ENCODE measurements at regions not wholly inside any gene's neighbourhood (a gene's known extent, or its start where the extent isn't known, plus 50 kb on each side); places are given as distances from the start of the nearest gene placed in this dataset.

DNA sequence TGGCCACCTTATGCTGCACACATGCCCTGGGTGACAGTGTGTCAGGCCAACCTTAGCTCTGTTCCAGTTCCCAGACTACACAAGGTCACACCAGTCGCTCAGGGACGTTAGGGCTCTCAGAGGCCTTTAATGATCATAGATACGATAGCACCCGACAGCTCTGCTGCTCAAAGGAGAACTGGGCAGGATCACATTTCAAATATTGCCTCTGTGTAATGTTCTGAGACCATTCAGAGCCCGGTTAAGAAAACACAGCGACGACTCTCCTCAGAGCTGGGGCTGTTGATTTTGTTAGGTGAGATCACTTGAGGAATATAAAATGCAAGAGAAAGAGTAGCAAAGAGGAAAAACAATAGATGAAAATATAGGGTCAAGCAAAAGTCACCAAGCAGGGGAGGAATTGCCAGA lies 166.6 kb upstream of the TANK start:
- Mint-ChIP-seq H3K36me3 (no peaks in the 10 kb centered on the region), H3K9me3 (no peaks in the 10 kb centered on the region), H3K27ac (no peak overlapping the region)
- no peak for DNase-seq (ENCODE audit: low spot score in 2 of 2)
- no peak for ATAC-seq

DNA sequence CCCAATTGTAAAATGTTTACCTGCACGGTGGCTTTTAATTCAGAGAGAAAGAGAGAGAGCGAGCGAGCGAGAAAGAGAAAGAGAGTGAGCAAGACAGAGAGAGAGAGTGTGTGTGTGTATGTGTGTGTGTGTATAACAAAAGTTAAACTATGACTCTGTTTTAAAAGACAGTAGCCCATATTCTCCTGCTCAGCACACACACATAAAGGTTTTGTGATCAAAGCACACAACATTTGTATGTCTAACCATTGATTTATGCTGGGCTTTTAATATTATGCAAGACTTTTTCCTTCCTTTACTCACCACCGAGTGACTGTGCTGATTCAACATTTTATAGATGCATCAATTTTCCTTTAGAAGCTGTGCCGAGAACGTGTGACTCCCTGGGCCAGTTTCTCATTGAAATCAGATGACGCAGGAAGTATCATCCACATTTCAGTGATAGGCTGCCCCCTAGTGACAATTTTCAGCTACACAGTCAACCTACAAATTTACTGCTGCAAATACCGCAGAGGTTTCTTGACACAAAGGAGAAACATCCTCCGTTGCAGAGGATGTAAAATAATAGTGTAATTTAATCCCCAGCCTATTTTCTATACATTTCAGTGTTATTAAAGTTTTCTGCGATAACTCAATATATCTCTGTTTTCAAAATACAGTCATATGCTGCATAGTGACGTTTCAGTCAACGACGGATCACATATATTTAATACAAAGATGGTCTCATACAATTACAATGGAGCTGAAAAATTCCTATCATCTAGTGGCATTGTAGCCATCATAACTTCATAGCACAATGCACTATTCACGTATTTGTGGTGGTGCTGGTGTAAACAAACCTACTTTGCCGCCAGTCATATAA lies 165.9 kb upstream of the TANK start:
- Mint-ChIP-seq H3K27ac (no peak overlapping the region), H3K9me3 (no peaks in the 10 kb centered on the region), H3K36me3 (no peaks in the 10 kb centered on the region)
- peak in 1 of 2 donors; percentile 80 for DNase-seq (ENCODE audit: low spot score in 2 of 2)
- peak; percentile 89 to 93 for ATAC-seq

DNA sequence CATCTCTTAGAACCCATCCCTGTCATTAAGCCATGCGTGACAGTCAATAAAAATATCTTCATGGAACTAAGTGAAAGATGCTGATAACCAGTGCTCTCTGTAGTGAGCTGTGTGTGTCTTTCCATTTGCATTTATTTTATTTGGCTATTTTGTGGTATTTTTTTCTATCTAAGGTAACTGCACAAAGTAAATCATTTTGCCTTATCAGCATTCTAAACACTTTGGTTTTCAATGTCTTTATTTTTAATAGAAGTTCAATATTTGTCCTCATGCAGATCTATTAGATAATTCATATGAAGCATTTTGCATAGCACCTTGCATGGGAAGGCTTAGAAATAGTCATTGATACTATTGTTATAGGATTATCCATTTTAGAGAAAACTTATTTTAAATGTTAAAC lies 163.6 kb upstream of the TANK start:
- Mint-ChIP-seq H3K27ac (no peak overlapping the region), H3K9me3 (no peaks in the 10 kb centered on the region), H3K36me3 (no peaks in the 10 kb centered on the region)
- DNase-seq (ENCODE audit: low spot score in 2 of 2) (no peak), ATAC-seq (no peak)

DNA sequence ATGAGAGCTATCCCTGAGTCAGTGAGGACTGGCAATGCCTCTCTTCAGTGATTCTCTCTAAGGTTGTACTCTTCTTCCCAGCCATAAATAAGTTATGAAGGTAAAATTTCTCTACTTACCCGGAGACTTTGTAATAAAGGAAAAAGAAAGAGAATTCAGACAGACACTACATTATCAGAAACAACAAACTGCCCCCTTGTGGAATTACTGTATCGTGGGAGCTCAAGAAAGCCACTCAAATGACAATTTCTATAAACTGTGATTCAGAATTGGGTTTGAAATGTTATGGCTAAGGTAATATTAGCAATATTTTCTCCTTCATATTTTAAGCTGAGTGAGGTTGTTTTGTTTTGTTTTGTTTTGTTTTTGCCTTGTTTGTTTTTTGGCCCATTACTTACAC lies 155.8 kb upstream of the TANK start:
- DNase-seq (ENCODE audit: low spot score in 2 of 2) (no peak), ATAC-seq (no peak)
- H3K36me3 Mint-ChIP-seq = no peaks in the 10 kb centered on the region
- H3K9me3 Mint-ChIP-seq = no peaks in the 10 kb centered on the region
- no peak overlapping the region for H3K27ac Mint-ChIP-seq

DNA sequence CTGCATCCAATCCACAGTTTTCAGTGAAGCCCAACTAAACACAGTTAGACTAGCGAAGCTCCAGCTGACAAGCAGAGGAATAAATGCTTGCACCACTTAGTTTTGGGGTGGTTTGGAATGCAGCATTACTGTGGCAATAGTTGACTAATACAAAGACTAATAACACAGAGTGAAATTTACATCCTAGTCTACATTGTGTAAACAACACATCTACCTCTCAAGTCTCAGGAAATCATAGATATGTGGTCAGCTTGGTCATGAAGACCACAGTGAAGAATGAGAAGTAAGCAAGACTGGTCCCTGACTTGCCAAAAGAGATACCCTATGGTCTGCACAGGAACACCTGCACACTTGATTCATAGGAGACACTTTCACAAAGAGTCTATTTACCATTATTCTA lies 155.1 kb upstream of the TANK start:
- no peak for DNase-seq (ENCODE audit: low spot score in 2 of 2)
- Mint-ChIP-seq H3K9me3 (no peaks in the 10 kb centered on the region), H3K27ac (no peak overlapping the region), H3K36me3 (no peaks in the 10 kb centered on the region)
- no peak for ATAC-seq

DNA sequence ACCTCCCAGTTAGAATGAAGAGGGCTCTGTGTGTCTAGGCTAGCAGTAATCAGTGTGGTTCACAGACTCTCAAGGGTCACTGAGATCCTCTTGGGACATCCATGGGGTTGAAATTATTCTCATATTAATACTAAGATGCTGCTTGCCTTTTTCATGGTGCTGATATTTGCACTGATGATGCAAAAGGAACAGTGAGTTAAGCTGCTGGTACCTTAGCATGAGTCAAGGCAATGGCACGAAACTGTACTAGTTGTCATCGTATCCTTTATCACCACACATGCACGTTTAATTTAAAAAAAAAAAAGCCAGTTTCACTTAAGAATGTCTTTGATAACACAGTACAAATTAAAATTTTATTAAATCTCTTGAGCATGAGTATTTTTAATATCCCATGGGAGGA lies 151.9 kb upstream of the TANK start:
- no peak overlapping the region for H3K27ac Mint-ChIP-seq
- DNase-seq (ENCODE audit: low spot score in 2 of 2) (no peak), ATAC-seq (no peak)
- peaks cover 0 to 5% of the 10 kb centered on the region in 2 donors for H3K9me3 Mint-ChIP-seq
- H3K36me3 Mint-ChIP-seq = no peaks in the 10 kb centered on the region

DNA sequence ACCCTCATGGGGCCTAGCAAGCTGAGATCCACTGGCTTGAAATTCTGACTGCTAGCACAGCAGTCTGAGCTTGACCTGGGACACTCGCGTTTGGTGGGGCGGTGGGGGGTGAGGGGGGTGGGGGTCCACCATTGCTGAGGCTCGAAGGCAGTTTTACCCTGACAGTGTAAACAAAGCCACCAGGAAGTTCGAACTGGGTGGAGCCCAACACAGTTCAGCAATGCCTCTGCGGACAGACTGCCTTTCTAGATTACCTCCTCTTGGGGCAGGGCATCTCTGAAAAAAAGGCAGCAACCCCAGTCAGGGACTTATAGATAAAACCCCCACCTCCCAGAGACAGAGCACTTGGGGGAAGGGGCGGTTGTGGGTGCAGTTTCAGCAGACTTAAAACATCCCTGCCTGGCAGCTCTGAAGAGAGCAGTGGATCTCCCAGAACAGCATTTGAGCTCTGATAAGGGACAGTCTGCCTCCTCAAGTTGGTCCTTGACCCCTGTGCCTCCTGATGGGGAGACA lies 149.7 kb upstream of the TANK start:
- Mint-ChIP-seq H3K9me3 (peaks cover 0 to 5% of the 10 kb centered on the region in 2 donors), H3K27ac (no peak overlapping the region), H3K36me3 (peaks cover 0 to 14% of the 10 kb centered on the region in 2 donors)
- DNase-seq (ENCODE audit: low spot score in 2 of 2) (no peak), ATAC-seq (no peak)

DNA sequence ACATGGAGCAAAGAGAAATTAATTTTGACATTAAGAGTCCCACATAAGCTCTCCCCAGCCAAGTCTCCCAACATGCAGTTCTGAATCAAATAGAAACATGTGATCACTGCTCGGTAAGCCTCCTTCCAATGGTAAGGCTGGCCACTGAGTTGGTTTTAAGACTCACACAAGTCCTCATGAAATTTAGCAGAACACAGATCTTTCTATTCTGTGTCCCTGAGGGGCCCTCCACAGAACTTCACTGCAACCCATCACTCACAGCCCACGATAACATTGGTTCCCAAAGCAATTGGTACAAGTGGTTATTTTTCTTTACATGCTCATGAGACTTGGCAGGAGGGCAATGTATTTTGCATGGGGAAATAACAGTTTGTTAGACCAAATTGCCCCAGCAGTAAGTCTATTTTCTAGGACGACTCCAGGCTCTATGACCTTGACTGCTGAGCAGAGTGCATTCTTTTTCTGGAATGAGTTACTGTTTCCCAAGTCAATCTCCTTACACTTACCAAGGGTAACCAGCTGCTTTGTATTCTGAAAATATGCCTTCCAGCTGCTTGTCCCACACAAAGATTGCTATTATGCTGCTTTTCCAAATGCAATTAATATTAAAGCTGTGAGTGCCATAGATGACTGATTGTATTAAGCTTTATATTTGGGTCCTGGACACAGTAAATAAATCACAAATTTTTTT lies 142.3 kb upstream of the TANK start:
- Mint-ChIP-seq H3K36me3 (peaks cover 0 to 14% of the 10 kb centered on the region in 2 donors), H3K27ac (no peak overlapping the region), H3K9me3 (peaks cover 0 to 4% of the 10 kb centered on the region in 2 donors)
- no peak for ATAC-seq
- DNase-seq (ENCODE audit: low spot score in 2 of 2) = no peak

DNA sequence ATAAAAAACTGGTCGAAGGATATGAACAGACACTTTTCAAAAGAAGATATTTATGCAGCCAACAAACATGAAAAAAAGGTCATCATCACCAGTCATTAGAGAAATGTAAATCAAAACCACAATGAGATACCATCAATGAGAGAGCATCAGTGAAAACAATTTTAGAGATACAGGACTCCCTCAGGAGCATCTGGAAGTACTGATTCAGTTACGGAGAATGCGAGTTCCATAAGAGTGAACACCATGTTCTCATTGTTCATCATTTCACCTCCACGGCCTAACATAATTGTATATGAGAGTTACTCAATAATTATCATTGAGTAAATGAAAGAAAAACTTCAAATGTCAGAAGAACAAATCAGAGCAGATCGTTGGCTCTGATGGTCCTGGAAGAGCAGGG lies 140.9 kb upstream of the TANK start:
- ATAC-seq (no peak), DNase-seq (ENCODE audit: low spot score in 2 of 2) (no peak)
- Mint-ChIP-seq H3K36me3 (peaks cover 0 to 13% of the 10 kb centered on the region in 2 donors), H3K9me3 (peaks cover 0 to 4% of the 10 kb centered on the region in 2 donors), H3K27ac (peak overlapping the region in 1 of 2 donors; percentile 19)

DNA sequence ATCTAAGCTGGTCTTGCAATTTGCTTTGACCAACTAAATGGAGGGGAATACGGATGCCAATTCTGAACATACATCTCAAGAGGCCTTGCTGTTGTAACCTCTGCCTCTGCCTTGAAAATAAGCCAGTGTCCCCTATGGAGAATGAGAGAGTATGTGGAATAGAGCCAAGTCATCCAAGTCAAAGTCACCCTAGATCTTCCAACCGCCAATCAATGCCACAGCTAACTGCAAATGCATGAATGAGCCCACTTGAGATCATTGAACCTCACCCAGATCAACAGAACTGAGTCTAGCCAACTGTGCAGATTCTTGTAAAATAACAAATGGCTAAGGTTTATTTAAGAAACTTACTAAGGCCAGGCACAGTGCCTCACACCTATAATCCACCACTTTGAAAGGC lies 139.8 kb upstream of the TANK start:
- Mint-ChIP-seq H3K27ac (no peak overlapping the region), H3K36me3 (peaks cover 0 to 2% of the 10 kb centered on the region in 2 donors), H3K9me3 (peaks cover 0 to 4% of the 10 kb centered on the region in 2 donors)
- no peak for ATAC-seq
- DNase-seq (ENCODE audit: low spot score in 2 of 2) = no peak

DNA sequence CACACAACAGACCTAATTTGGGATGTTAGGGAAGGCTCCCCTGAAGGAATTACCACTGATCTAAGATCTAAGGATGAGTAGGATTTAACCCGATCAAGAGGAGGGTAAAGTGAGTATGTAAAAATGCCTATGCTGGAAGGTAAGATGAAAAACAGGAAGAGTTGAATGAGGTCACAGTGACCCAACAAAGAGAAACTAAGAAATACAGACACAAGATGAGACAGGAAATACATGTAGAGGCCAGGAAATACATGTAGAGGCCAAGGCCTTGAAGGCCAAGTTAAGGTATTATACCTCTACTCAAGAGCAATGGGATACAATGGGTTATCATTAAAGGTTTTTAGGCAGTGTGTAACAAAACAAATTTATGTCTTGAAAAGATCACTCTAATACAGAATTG lies 131.6 kb upstream of the TANK start:
- peaks cover 6 to 8% of the 10 kb centered on the region in 2 donors for H3K9me3 Mint-ChIP-seq
- peak overlapping the region in 1 of 2 donors; percentile 26 for H3K27ac Mint-ChIP-seq
- peaks cover 0 to 7% of the 10 kb centered on the region in 2 donors for H3K36me3 Mint-ChIP-seq
- no peak for DNase-seq (ENCODE audit: low spot score in 2 of 2)
- ATAC-seq = no peak

DNA sequence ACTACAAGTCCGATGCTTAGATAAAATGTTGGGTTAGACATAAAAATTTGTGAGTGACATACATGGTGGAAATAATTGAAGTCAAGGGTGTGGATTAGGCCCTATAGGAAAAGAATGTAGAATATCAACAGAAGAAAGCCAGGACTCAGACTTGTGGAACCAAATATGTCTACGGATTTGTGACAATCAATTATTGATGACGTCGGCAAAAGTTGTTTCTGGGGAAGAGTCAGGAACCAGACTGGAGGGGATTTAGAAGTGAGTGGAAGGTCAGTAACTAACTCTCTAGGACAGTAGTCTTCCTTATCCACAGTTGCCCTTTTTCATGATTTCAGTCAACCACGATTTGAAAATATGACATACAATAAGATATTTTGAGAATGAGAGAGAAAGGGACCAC lies 130.9 kb upstream of the TANK start:
- peaks cover 0 to 7% of the 10 kb centered on the region in 2 donors for H3K36me3 Mint-ChIP-seq
- no peak overlapping the region for H3K27ac Mint-ChIP-seq
- ATAC-seq (no peak), DNase-seq (ENCODE audit: low spot score in 2 of 2) (no peak)
- peaks cover 6 to 8% of the 10 kb centered on the region in 2 donors for H3K9me3 Mint-ChIP-seq

DNA sequence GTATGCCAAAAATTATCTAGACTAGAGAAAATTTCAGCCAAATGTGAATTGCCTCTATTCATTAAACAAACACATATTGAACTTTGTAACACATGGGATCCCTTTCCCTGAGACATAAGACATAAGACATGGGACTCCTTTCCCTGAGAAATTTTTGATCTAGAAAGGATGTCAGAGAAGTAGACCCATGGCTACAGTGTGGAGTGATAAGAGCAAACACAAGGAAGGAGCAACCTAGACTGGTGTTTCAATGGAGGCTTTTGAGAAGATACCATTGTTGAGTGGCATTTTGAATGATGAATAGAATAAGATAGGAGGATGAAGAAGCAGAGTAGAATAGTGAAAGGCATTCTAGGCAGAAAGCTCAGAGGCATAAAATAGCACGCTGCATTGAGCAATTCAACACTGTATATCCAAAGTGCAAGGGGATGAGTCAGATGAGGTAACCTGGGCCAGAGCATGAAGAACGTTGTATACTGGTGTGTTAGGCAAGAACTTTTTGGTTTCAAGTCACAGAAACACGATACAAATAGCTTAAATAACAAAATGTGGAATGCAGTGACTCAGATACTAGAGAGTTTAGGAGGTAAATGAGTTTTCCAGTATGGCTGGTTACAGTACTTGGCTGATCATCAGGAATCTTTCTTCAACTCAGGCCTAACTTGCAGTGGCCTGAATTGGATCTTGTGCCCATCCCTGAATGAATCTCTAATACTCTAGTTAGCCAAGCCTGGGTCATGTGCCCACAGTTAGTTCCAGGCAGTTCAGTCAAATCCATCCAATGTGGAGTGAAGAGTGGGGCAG lies 129.8 kb upstream of the TANK start:
- DNase-seq (ENCODE audit: low spot score in 2 of 2) = no peak
- ATAC-seq = no peak
- no peak overlapping the region for H3K27ac Mint-ChIP-seq
- H3K36me3 Mint-ChIP-seq = peaks cover 0 to 7% of the 10 kb centered on the region in 2 donors
- H3K9me3 Mint-ChIP-seq = peaks cover 6 to 9% of the 10 kb centered on the region in 2 donors

DNA sequence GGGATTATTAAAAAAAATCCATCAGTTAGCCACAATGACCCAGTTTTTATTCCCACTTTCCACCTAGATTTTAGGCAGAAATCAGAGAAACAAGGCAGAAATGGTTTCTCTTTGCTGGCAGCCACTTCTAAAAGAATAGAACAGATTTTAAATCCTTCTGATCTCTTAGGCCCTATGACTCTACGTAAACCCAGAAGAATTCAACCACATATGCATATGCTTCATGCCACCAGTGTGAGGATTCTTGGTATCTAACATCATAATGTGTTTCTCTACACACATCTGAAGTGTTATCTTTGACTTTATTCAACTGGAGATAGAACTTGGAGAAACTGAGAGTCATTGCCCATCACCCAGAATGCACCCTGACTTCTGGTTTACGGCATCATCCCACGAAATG lies 128.7 kb upstream of the TANK start:
- Mint-ChIP-seq H3K27ac (no peak overlapping the region), H3K9me3 (peaks cover 6 to 14% of the 10 kb centered on the region in 2 donors), H3K36me3 (peaks cover 0 to 7% of the 10 kb centered on the region in 2 donors)
- no peak for ATAC-seq
- DNase-seq (ENCODE audit: low spot score in 2 of 2) = no peak

DNA sequence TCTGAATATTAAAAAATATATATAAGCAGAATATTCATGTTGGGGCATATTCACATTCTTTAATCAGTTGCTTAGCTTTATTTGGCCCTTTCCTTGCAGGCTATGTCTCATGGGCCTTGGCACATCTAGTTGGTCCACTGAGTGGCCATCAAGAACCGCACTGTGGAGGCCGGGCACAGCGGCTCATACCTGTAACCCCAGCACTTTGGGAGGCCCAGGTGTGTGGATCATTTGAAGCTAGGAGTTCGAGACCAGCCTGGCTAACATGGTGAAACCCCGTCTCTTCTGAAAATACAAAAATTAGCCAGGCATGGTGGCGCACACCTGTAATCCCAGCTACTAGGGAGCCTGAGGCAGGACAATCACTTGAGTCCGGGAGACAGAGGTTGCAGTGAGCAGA lies 127.6 kb upstream of the TANK start:
- H3K9me3 Mint-ChIP-seq = peaks cover 6 to 14% of the 10 kb centered on the region in 2 donors
- H3K27ac Mint-ChIP-seq = peak overlapping the region in 1 of 2 donors; percentile 39
- DNase-seq (ENCODE audit: low spot score in 2 of 2) = no peak
- H3K36me3 Mint-ChIP-seq = peaks cover 0 to 7% of the 10 kb centered on the region in 2 donors
- no peak for ATAC-seq

DNA sequence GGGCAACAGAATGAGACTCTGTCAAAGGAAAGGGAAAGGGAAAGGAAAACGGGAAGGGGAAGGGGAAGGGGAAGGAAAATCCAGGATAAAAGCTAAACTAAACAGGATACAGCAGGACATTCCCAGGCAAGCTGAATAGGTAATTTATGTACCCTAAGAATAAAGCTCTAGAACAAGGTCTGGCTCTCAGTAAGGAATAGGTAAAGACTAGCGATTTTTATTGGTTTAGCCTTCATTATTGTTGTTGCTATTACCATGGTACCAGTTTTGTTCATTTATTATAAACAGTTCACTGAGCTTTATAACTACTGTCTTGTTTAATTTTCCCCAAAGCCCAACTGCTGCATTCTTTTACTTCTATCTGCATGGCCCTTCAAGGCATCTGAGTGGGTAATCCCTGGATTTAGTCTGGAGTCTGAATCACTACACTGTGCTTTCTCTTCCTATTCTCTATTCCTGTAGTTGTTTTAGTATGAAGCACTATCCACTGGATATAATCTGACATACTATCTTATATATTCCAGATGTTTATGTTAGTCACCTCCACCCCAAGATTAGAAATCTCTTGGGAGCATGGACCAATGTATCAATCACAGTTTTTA lies 127.1 kb upstream of the TANK start:
- peaks cover 0 to 7% of the 10 kb centered on the region in 2 donors for H3K36me3 Mint-ChIP-seq
- H3K27ac Mint-ChIP-seq = peak overlapping the region in 1 of 2 donors; percentile 39
- H3K9me3 Mint-ChIP-seq = peaks cover 6 to 14% of the 10 kb centered on the region in 2 donors
- DNase-seq (ENCODE audit: low spot score in 2 of 2) (no peak), ATAC-seq (no peak)

Measured in activated naive CD4-positive, alpha-beta T cell treated with anti-CD3 and anti-CD28 coated beads, Interleukin-2, amount 50 U/mL, for 72 hours (primary cell).